Thyroid gland (tissue), 4 donors: ENCODE measurements at regions not wholly inside any gene's neighbourhood (a gene's known extent, or its start where the extent isn't known, plus 50 kb on each side); places are given as distances from the start of the nearest gene placed in this dataset.
"Not testable (repeated sequence)": the region's sequence is repeated elsewhere in the genome, so short reads cannot be mapped to it uniquely, and the experiment has no call there.

Source experiments
- DNase-seq, 2 donors: peaks; one replicate each; pipeline ENCODE4 v3.0.0-alpha.2; 2019
- H3K27ac ChIP-seq, 3 donors: fragments of 200-600 bp; sonication (generic); 1 replicate in 2 of 3; 2 replicates in 1 of 3; pipeline ENCODE4 v1.5.1; 2016 to 2019; ENCODE audit warnings: mild to moderate bottlenecking in 1 of 3, moderate library complexity in 1 of 3
- H3K27me3 ChIP-seq: fragments of 200-600 bp; sonication (generic); one replicate; pipeline ENCODE4 v1.5.1; 2019
- H3K36me3 ChIP-seq, 2 donors: fragments of 200-600 bp; sonication (generic); one replicate each; pipeline ENCODE4 v1.5.1; 2016 to 2019
- H3K4me1 ChIP-seq, 2 donors: fragments of 200-600 bp; sonication (generic); one replicate each; pipeline ENCODE4 v1.5.1; 2017 to 2019
- H3K4me3 ChIP-seq, 3 donors: fragments of 200-600 bp; sonication (generic); replicated peaks in 1 of 3; 1 replicate in 2 of 3; 2 replicates in 1 of 3; pipeline ENCODE4 v1.5.1; 2016; ENCODE audit warnings: mild to moderate bottlenecking in 1 of 3
- H3K9me3 ChIP-seq: fragments of 200-600 bp; sonication (generic); one replicate; pipeline ENCODE4 v1.5.1; 2017
- CTCF ChIP-seq, 6 experiments: fragments of 200-600 bp in 3 of 6; fragments of 450-650 bp in 3 of 6; sonication (generic) in 3 of 6; IDR thresholded peaks; one replicate each; pipeline ENCODE4 v1.5.1; 2016 to 2019; ENCODE audit warnings: antibody characterized with exemption in 6 of 6, mild to moderate bottlenecking in 2 of 6, inconsistent platforms in 1 of 6, moderate library complexity in 1 of 6
- POLR2A ChIP-seq, 2 donors: fragments of 450-650 bp; IDR thresholded peaks; one replicate each; pipeline ENCODE4 v1.6.1; 2017; ENCODE audit warnings: antibody characterized with exemption in 2 of 2, mild to moderate bottlenecking in 2 of 2, moderate library complexity in 1 of 2
- WGBS, 2 donors: methylation state at CpG; one replicate each; pipeline ENCODE4 v1.1.5; 2017; 5-methylcytosine and 5-hydroxymethylcytosine counted together
- intact Hi-C: fragments of 100-400 bp; cut with DNase I; formaldehyde crosslinking; loops from one replicate; pipeline ENCODE4 v1.15.1; 2023

GRCh38 chr6:97347111-97347510, 64.1 kb upstream of the MMS22L start:
- DNase-seq: no peak
- H3K27me3 ChIP-seq: no peaks in the 10 kb centered on the region
- no peak for TF ChIP-seq CTCF (IDR thresholded peaks at IDR 0.05)
- TF ChIP-seq POLR2A (IDR thresholded peaks at IDR 0.05): no peak
- H3K9me3 ChIP-seq: no peaks in the 10 kb centered on the region
- intact Hi-C loops: no loop called here
- no peak overlapping the region for H3K27ac ChIP-seq
- no peaks in the 10 kb centered on the region for H3K36me3 ChIP-seq
- H3K4me1 ChIP-seq: no peaks in the 10 kb centered on the region
- H3K4me3 ChIP-seq: no peak overlapping the region

- Histone ChIP-seq H3K27me3 (no peaks in the 10 kb centered on the region), H3K27ac (no peak overlapping the region), H3K4me1 (no peaks in the 10 kb centered on the region), H3K4me3 (no peak overlapping the region), H3K36me3 (no peaks in the 10 kb centered on the region), H3K9me3 (no peaks in the 10 kb centered on the region)
- no peak for TF ChIP-seq POLR2A (IDR thresholded peaks at IDR 0.05)
- WGBS, 2 donors: 48 to 63% methylated on average over 2 of the region's 2 CpGs
- DNase-seq: no peak
- intact Hi-C loops: no loop called here
Measured at GRCh38 chr6:97361286-97361685, 78.3 kb upstream of the MMS22L start.

GRCh38 chr6:97364327-97364726, 81.3 kb upstream of the MMS22L start:
- no peaks in the 10 kb centered on the region for H3K27me3 ChIP-seq
- no peak for TF ChIP-seq CTCF (IDR thresholded peaks at IDR 0.05)
- no peak for TF ChIP-seq POLR2A (IDR thresholded peaks at IDR 0.05)
- H3K4me1 ChIP-seq: no peaks in the 10 kb centered on the region
- H3K36me3 ChIP-seq: no peaks in the 10 kb centered on the region
- H3K9me3 ChIP-seq: no peaks in the 10 kb centered on the region
- no peak overlapping the region for H3K27ac ChIP-seq
- intact Hi-C loops: no loop called here
- WGBS, 2 donors: 71 to 85% methylated on average over 1 of the region's 1 CpG
- no peak for DNase-seq
- H3K4me3 ChIP-seq: no peak overlapping the region

GRCh38 chr6:97382071-97382470, 99.1 kb upstream of the MMS22L start:
- 90% methylated on average over 11 of the region's 11 CpGs; no CpG with 5 or more reads in 1 of the 2 donors for WGBS, 2 donors

GRCh38 chr6:97392735-97393134, 109.7 kb upstream of the MMS22L start:
- no peaks in the 10 kb centered on the region for H3K9me3 ChIP-seq
- H3K4me3 ChIP-seq: no peak overlapping the region
- H3K27ac ChIP-seq: no peak overlapping the region
- TF ChIP-seq CTCF (IDR thresholded peaks at IDR 0.05): no peak
- TF ChIP-seq POLR2A (IDR thresholded peaks at IDR 0.05): no peak
- H3K4me1 ChIP-seq: no peaks in the 10 kb centered on the region
- H3K27me3 ChIP-seq: no peaks in the 10 kb centered on the region
- no peak for DNase-seq
- intact Hi-C loops: loop anchor here (5.0 kb wide), 1 partner anchor 205 kb away; no protein-coding TSS in a partner anchor
- H3K36me3 ChIP-seq: no peaks in the 10 kb centered on the region

More at GRCh38 chr6:97382071-97382470, 99.1 kb upstream of the MMS22L start:
- H3K9me3 ChIP-seq, H3K27me3 ChIP-seq, H3K27ac ChIP-seq, H3K36me3 ChIP-seq, intact Hi-C loops, H3K4me1 ChIP-seq, DNase-seq, H3K4me3 ChIP-seq: not testable (repeated sequence)

GRCh38 chr6:97394160-97394748, 111.2 kb upstream of the MMS22L start:
- intact Hi-C loops: loop anchor here (5.0 kb wide), 1 partner anchor 207 kb away; no protein-coding TSS in a partner anchor
- Histone ChIP-seq H3K9me3 (no peaks in the 10 kb centered on the region), H3K36me3 (no peaks in the 10 kb centered on the region), H3K4me3 (no peak overlapping the region), H3K4me1 (no peaks in the 10 kb centered on the region), H3K27me3 (no peaks in the 10 kb centered on the region), H3K27ac (no peak overlapping the region)
- WGBS, 2 donors: 0% methylated on average over 1 of the region's 1 CpG
- TF ChIP-seq CTCF (IDR thresholded peaks at IDR 0.05) (peak; percentile 52 to 88 (median 82)), POLR2A (IDR thresholded peaks at IDR 0.05) (no peak)
- DNase-seq: peak; percentile 17 to 24
